Daoy (cell line): ENCODE measurements at regions not wholly inside any gene's neighbourhood (a gene's known extent, or its start where the extent isn't known, plus 50 kb on each side); places are given as distances from the start of the nearest gene placed in this dataset.

ENCODE experiments used
- DNase-seq: peaks from one replicate; pipeline ENCODE4 v3.0.0-alpha.2; 2015; ENCODE audit warnings: low read depth

GRCh38 chr2:241924069-241924908 lies 54.8 kb downstream of the RTP5 start:
- no peak for DNase-seq

- DNase-seq = no peak
These were observed 55.4 kb downstream of the RTP5 start for GRCh38 chr2:241924909-241925250.

- DNase-seq = no peak
These were observed 55.7 kb downstream of the RTP5 start for GRCh38 chr2:241925277-241925676.

- no peak for DNase-seq
These were observed 56.4 kb downstream of the RTP5 start for GRCh38 chr2:241925821-241926441.

- no peak for DNase-seq
These were observed 57.2 kb downstream of the RTP5 start for GRCh38 chr2:241926541-241927311.

GRCh38 chr2:241929551-241930490 lies 60.3 kb downstream of the RTP5 start:
- DNase-seq = no peak

- DNase-seq = no peak
These were observed 61.8 kb downstream of the RTP5 start for GRCh38 chr2:241931084-241931975.

- no peak for DNase-seq
These were observed 62.7 kb downstream of the RTP5 start for GRCh38 chr2:241931976-241932898.

- DNase-seq = no peak
These were observed 63.3 kb downstream of the RTP5 start for GRCh38 chr2:241932899-241933178.

- DNase-seq = no peak
These were observed 63.8 kb downstream of the RTP5 start for GRCh38 chr2:241933179-241933911.

- DNase-seq = no peak
These were observed 65.8 kb downstream of the RTP5 start for GRCh38 chr2:241935314-241935713.

GRCh38 chr2:241935774-241936173 lies 66.2 kb downstream of the RTP5 start:
- DNase-seq = no peak

- DNase-seq = no peak
These were observed 67.1 kb downstream of the RTP5 start for GRCh38 chr2:241936457-241937133.

- DNase-seq = no peak
These were observed 67.8 kb downstream of the RTP5 start for GRCh38 chr2:241937297-241937696.

- DNase-seq = no peak
These were observed 70.0 kb downstream of the RTP5 start for GRCh38 chr2:241939541-241939940.

GRCh38 chr2:241940329-241940728 lies 70.8 kb downstream of the RTP5 start:
- no peak for DNase-seq

GRCh38 chr2:241941691-241942301 lies 72.3 kb downstream of the RTP5 start:
- DNase-seq = no peak
